ENCODE measurements at regions not wholly inside any gene's neighbourhood (a gene's known extent, or its start where the extent isn't known, plus 50 kb on each side); places are given as distances from the start of the nearest gene placed in this dataset.

- no peak for TF ChIP-seq CTCF (IDR thresholded peaks at IDR 0.05; ENCODE audit: borderline replicate concordance, control extremely low read depth, extremely low read depth, insufficient read depth, missing control alignments)
- in situ Hi-C loops (cut with MboI; ENCODE audit: low sequenced_read_pairs, unreplicated experiment), result no loop called here
- no peak for DNase-seq (ENCODE audit: low spot score)
Measured at GRCh38 chr6:139973669-139974344, 599.4 kb upstream of the CITED2 start.

- in situ Hi-C loops (cut with MboI; ENCODE audit: low sequenced_read_pairs, unreplicated experiment), result no loop called here
- TF ChIP-seq CTCF (IDR thresholded peaks at IDR 0.05; ENCODE audit: borderline replicate concordance, control extremely low read depth, extremely low read depth, insufficient read depth, missing control alignments), result no peak
Measured at GRCh38 chr6:139972116-139972515, 597.7 kb upstream of the CITED2 start.

GRCh38 chr6:139970591-139970991 is 596.1 kb upstream of the CITED2 start:
- TF ChIP-seq CTCF (IDR thresholded peaks at IDR 0.05; ENCODE audit: borderline replicate concordance, control extremely low read depth, extremely low read depth, insufficient read depth, missing control alignments), result no peak
- in situ Hi-C loops (cut with MboI; ENCODE audit: low sequenced_read_pairs, unreplicated experiment), result no loop called here
- no peak for DNase-seq (ENCODE audit: low spot score)

More at GRCh38 chr6:139972116-139972515, 597.7 kb upstream of the CITED2 start:
- DNase-seq (ENCODE audit: low spot score), result no peak

- DNase-seq (ENCODE audit: low spot score), result no peak
- TF ChIP-seq CTCF (IDR thresholded peaks at IDR 0.05; ENCODE audit: borderline replicate concordance, control extremely low read depth, extremely low read depth, insufficient read depth, missing control alignments), result no peak
- in situ Hi-C loops (cut with MboI; ENCODE audit: low sequenced_read_pairs, unreplicated experiment), result no loop called here
Measured at GRCh38 chr6:139967497-139967896, 593.0 kb upstream of the CITED2 start.

GRCh38 chr6:139965393-139965792 is 590.9 kb upstream of the CITED2 start:
- no peak for DNase-seq (ENCODE audit: low spot score)
- in situ Hi-C loops (cut with MboI; ENCODE audit: low sequenced_read_pairs, unreplicated experiment), result no loop called here
- TF ChIP-seq CTCF (IDR thresholded peaks at IDR 0.05; ENCODE audit: borderline replicate concordance, control extremely low read depth, extremely low read depth, insufficient read depth, missing control alignments), result no peak

GRCh38 chr6:139964737-139965136 is 590.3 kb upstream of the CITED2 start:
- in situ Hi-C loops (cut with MboI; ENCODE audit: low sequenced_read_pairs, unreplicated experiment), result no loop called here
- DNase-seq (ENCODE audit: low spot score), result no peak
- no peak for TF ChIP-seq CTCF (IDR thresholded peaks at IDR 0.05; ENCODE audit: borderline replicate concordance, control extremely low read depth, extremely low read depth, insufficient read depth, missing control alignments)
